ENCODE measurements at regions not wholly inside any gene's neighbourhood (a gene's known extent, or its start where the extent isn't known, plus 50 kb on each side); places are given as distances from the start of the nearest gene placed in this dataset.

GRCh38 chr15:81619002-81619401 is 245.0 kb upstream of the TMC3 start:
- DNase-seq (ENCODE audit: low read depth, low spot score) (no peak), ATAC-seq (no peak)
- no peaks in the 10 kb centered on the region for H3K36me3 ChIP-seq (ENCODE audit: control insufficient read depth, insufficient read depth, low read length)
- ChIA-PET CTCF (interaction anchor here (0.7 kb wide), 1 partner anchor 140 kb away, joined by 6 read pairs; no protein-coding TSS in a partner anchor), POLR2A (no interaction called here)
- BruUV-seq (replicated peaks): no TSS peak
- H3K9me3 ChIP-seq (ENCODE audit: control insufficient read depth, insufficient read depth, low read depth, low read length): no peaks in the 10 kb centered on the region
- H3K4me3 ChIP-seq (ENCODE audit: low read depth in 2 of 2, low read length in 2 of 2): no peak overlapping the region
- intact Hi-C loops (cut with micrococcal nuclease; ENCODE audit: unreplicated experiment) (loop anchor here (10.0 kb wide), 1 partner anchor 426 kb away; the partner anchor contains the start of gene MEX3B), in situ Hi-C loops (cut with HindIII; ENCODE audit: low pct_unique_long_range_greater_than_20kb, low sequenced_read_pairs) (no loop called here)
- H3K27ac ChIP-seq (ENCODE audit: low read length): no peak overlapping the region
- no peaks in the 10 kb centered on the region for H3K27me3 ChIP-seq (ENCODE audit: control insufficient read depth, insufficient read depth, low read length)
- H3K4me1 ChIP-seq (ENCODE audit: control insufficient read depth, insufficient read depth, low read length): no peaks in the 10 kb centered on the region
- TF ChIP-seq POLR2AphosphoS5 (IDR thresholded peaks at IDR 0.05; ENCODE audit: low read depth, low read length): no peak
- no peak for TF ChIP-seq TCF7L2 (IDR thresholded peaks at IDR 0.05; ENCODE audit: low read depth, low read length)
- TF ChIP-seq, protein P1, sequence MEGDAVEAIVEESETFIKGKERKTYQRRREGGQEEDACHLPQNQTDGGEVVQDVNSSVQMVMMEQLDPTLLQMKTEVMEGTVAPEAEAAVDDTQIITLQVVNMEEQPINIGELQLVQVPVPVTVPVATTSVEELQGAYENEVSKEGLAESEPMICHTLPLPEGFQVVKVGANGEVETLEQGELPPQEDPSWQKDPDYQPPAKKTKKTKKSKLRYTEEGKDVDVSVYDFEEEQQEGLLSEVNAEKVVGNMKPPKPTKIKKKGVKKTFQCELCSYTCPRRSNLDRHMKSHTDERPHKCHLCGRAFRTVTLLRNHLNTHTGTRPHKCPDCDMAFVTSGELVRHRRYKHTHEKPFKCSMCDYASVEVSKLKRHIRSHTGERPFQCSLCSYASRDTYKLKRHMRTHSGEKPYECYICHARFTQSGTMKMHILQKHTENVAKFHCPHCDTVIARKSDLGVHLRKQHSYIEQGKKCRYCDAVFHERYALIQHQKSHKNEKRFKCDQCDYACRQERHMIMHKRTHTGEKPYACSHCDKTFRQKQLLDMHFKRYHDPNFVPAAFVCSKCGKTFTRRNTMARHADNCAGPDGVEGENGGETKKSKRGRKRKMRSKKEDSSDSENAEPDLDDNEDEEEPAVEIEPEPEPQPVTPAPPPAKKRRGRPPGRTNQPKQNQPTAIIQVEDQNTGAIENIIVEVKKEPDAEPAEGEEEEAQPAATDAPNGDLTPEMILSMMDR (IDR thresholded peaks at IDR 0.05): no peak
- no peak for TF ChIP-seq SIN3A (IDR thresholded peaks at IDR 0.05; ENCODE audit: borderline replicate concordance, insufficient read depth, low read depth, low read length)
- TF ChIP-seq, protein P2, sequence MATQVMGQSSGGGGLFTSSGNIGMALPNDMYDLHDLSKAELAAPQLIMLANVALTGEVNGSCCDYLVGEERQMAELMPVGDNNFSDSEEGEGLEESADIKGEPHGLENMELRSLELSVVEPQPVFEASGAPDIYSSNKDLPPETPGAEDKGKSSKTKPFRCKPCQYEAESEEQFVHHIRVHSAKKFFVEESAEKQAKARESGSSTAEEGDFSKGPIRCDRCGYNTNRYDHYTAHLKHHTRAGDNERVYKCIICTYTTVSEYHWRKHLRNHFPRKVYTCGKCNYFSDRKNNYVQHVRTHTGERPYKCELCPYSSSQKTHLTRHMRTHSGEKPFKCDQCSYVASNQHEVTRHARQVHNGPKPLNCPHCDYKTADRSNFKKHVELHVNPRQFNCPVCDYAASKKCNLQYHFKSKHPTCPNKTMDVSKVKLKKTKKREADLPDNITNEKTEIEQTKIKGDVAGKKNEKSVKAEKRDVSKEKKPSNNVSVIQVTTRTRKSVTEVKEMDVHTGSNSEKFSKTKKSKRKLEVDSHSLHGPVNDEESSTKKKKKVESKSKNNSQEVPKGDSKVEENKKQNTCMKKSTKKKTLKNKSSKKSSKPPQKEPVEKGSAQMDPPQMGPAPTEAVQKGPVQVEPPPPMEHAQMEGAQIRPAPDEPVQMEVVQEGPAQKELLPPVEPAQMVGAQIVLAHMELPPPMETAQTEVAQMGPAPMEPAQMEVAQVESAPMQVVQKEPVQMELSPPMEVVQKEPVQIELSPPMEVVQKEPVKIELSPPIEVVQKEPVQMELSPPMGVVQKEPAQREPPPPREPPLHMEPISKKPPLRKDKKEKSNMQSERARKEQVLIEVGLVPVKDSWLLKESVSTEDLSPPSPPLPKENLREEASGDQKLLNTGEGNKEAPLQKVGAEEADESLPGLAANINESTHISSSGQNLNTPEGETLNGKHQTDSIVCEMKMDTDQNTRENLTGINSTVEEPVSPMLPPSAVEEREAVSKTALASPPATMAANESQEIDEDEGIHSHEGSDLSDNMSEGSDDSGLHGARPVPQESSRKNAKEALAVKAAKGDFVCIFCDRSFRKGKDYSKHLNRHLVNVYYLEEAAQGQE (IDR thresholded peaks at IDR 0.05; ENCODE audit: insufficient read depth in 1 of 2, low read depth in 2 of 2, low read length in 1 of 2): no peak

GRCh38 chr15:81612631-81613030 is 238.6 kb upstream of the TMC3 start:
- DNase-seq (ENCODE audit: low read depth, low spot score): no peak
- in situ Hi-C loops (cut with HindIII; ENCODE audit: low pct_unique_long_range_greater_than_20kb, low sequenced_read_pairs) (no loop called here), intact Hi-C loops (cut with micrococcal nuclease; ENCODE audit: unreplicated experiment) (loop anchor here (10.0 kb wide), 1 partner anchor 432 kb away; the partner anchor contains the start of gene MEX3B)
- TF ChIP-seq, protein P2 (IDR thresholded peaks at IDR 0.05; ENCODE audit: insufficient read depth in 1 of 2, low read depth in 2 of 2, low read length in 1 of 2): no peak
- TF ChIP-seq SIN3A (IDR thresholded peaks at IDR 0.05; ENCODE audit: borderline replicate concordance, insufficient read depth, low read depth, low read length) (no peak), TCF7L2 (IDR thresholded peaks at IDR 0.05; ENCODE audit: low read depth, low read length) (no peak), POLR2AphosphoS5 (IDR thresholded peaks at IDR 0.05; ENCODE audit: low read depth, low read length) (no peak)
- TF ChIP-seq, protein P1 (IDR thresholded peaks at IDR 0.05): no peak
- ATAC-seq: no peak
- H3K9me3 ChIP-seq (ENCODE audit: control insufficient read depth, insufficient read depth, low read depth, low read length): no peaks in the 10 kb centered on the region
- H3K27me3 ChIP-seq (ENCODE audit: control insufficient read depth, insufficient read depth, low read length): no peaks in the 10 kb centered on the region
- H3K4me1 ChIP-seq (ENCODE audit: control insufficient read depth, insufficient read depth, low read length): no peaks in the 10 kb centered on the region
- ChIA-PET CTCF (interaction anchor here (0.6 kb wide), 1 partner anchor 440 kb away, joined by 7 read pairs; no protein-coding TSS in a partner anchor), POLR2A (no interaction called here)
- BruUV-seq (replicated peaks): no TSS peak
- no peak overlapping the region for H3K4me3 ChIP-seq (ENCODE audit: low read depth in 2 of 2, low read length in 2 of 2)
- H3K36me3 ChIP-seq (ENCODE audit: control insufficient read depth, insufficient read depth, low read length): no peaks in the 10 kb centered on the region
- no peak overlapping the region for H3K27ac ChIP-seq (ENCODE audit: low read length)
